ENCODE measurements at regions not wholly inside any gene's neighbourhood (a gene's known extent, or its start where the extent isn't known, plus 50 kb on each side); places are given as distances from the start of the nearest gene placed in this dataset.

- Histone ChIP-seq H3K36me3 (ENCODE audit: control insufficient read depth, insufficient read depth, low read length) (no peaks in the 10 kb centered on the region), H3K27ac (ENCODE audit: low read depth, low read length) (no peak overlapping the region), H3K9ac (ENCODE audit: low read depth, low read length) (no peak overlapping the region), H3K4me3 (ENCODE audit: low read depth, low read length) (no peak overlapping the region), H3K27me3 (ENCODE audit: control insufficient read depth, insufficient read depth, low read length) (peaks cover 16% of the 10 kb centered on the region), H3K4me1 (ENCODE audit: control insufficient read depth, insufficient read depth, low read length) (peaks cover 35% of the 10 kb centered on the region), H3K9me3 (ENCODE audit: control insufficient read depth, insufficient read depth, low read length) (no peaks in the 10 kb centered on the region)
Measured at GRCh38 chr13:110811008-110811720, 97.7 kb downstream of the ING1 start.

GRCh38 chr13:110811771-110812120 is 98.2 kb downstream of the ING1 start:
- Histone ChIP-seq H3K27ac (ENCODE audit: low read depth, low read length) (no peak overlapping the region), H3K4me3 (ENCODE audit: low read depth, low read length) (peak overlapping the region; percentile 40; the same call in 1 of the 2 replicates), H3K9ac (ENCODE audit: low read depth, low read length) (no peak overlapping the region), H3K4me1 (ENCODE audit: control insufficient read depth, insufficient read depth, low read length) (peaks cover 36% of the 10 kb centered on the region), H3K27me3 (ENCODE audit: control insufficient read depth, insufficient read depth, low read length) (peaks cover 16% of the 10 kb centered on the region), H3K9me3 (ENCODE audit: control insufficient read depth, insufficient read depth, low read length) (no peaks in the 10 kb centered on the region), H3K36me3 (ENCODE audit: control insufficient read depth, insufficient read depth, low read length) (no peaks in the 10 kb centered on the region)

GRCh38 chr13:110812121-110812868 is 98.8 kb downstream of the ING1 start:
- H3K27ac ChIP-seq (ENCODE audit: low read depth, low read length): no peak overlapping the region
- no peaks in the 10 kb centered on the region for H3K36me3 ChIP-seq (ENCODE audit: control insufficient read depth, insufficient read depth, low read length)
- H3K4me1 ChIP-seq (ENCODE audit: control insufficient read depth, insufficient read depth, low read length): peaks cover 36% of the 10 kb centered on the region
- H3K9ac ChIP-seq (ENCODE audit: low read depth, low read length): no peak overlapping the region
- peak overlapping the region; percentile 40; the same call in 1 of the 2 replicates for H3K4me3 ChIP-seq (ENCODE audit: low read depth, low read length)
- H3K9me3 ChIP-seq (ENCODE audit: control insufficient read depth, insufficient read depth, low read length): no peaks in the 10 kb centered on the region
- peaks cover 16% of the 10 kb centered on the region for H3K27me3 ChIP-seq (ENCODE audit: control insufficient read depth, insufficient read depth, low read length)

DNA sequence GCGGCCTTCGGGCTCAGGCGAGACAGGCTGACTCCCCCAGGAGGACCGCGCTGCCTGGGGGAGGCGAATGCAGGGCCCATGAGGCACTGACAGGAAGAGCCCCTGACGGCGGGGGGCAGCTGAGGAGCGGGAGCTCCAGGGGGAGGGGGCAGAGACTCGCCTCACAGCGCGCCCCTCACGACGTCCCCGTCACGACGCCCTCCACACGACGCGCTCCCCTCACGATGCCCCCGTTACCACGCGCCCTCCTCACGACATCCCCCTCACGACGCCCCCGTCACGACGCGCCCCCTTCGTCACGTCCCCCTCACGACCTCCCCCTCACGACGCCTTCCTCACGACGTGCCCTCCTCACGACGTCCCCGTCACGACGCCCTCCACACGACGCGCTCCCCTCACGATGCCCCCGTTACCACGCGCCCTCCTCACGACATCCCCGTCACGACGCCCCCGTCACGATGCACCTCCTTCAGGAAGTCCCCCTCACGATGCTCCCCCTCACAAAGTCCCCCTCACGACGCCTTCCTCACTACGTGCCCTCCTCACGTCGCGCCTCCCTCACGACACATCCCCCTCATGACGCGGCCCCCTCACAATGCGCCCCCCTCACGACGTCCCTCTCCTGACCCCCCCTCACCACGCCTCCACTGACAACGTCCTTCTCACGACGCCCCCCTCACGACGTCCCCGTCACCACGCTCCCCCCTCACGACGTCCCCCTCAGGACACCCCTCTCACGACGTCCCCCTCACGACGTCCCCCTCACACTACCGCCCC is 99.6 kb downstream of the ING1 start:
- H3K27ac ChIP-seq (ENCODE audit: low read depth, low read length): no peak overlapping the region
- no peaks in the 10 kb centered on the region for H3K36me3 ChIP-seq (ENCODE audit: control insufficient read depth, insufficient read depth, low read length)
- H3K9ac ChIP-seq (ENCODE audit: low read depth, low read length): no peak overlapping the region
- H3K4me1 ChIP-seq (ENCODE audit: control insufficient read depth, insufficient read depth, low read length): peaks cover 36% of the 10 kb centered on the region
- no peaks in the 10 kb centered on the region for H3K9me3 ChIP-seq (ENCODE audit: control insufficient read depth, insufficient read depth, low read length)
- H3K27me3 ChIP-seq (ENCODE audit: control insufficient read depth, insufficient read depth, low read length): peaks cover 16% of the 10 kb centered on the region
- H3K4me3 ChIP-seq (ENCODE audit: low read depth, low read length): no peak overlapping the region

GRCh38 chr13:110813646-110814624 is 100.4 kb downstream of the ING1 start:
- H3K4me1 ChIP-seq (ENCODE audit: control insufficient read depth, insufficient read depth, low read length): peaks cover 27% of the 10 kb centered on the region
- H3K27ac ChIP-seq (ENCODE audit: low read depth, low read length): no peak overlapping the region
- no peak overlapping the region for H3K9ac ChIP-seq (ENCODE audit: low read depth, low read length)
- H3K4me3 ChIP-seq (ENCODE audit: low read depth, low read length): no peak overlapping the region
- H3K36me3 ChIP-seq (ENCODE audit: control insufficient read depth, insufficient read depth, low read length): no peaks in the 10 kb centered on the region
- H3K9me3 ChIP-seq (ENCODE audit: control insufficient read depth, insufficient read depth, low read length): no peaks in the 10 kb centered on the region
- H3K27me3 ChIP-seq (ENCODE audit: control insufficient read depth, insufficient read depth, low read length): peaks cover 16% of the 10 kb centered on the region

- no peak overlapping the region for H3K9ac ChIP-seq (ENCODE audit: low read depth, low read length)
- H3K27me3 ChIP-seq (ENCODE audit: control insufficient read depth, insufficient read depth, low read length): peaks cover 16% of the 10 kb centered on the region
- H3K9me3 ChIP-seq (ENCODE audit: control insufficient read depth, insufficient read depth, low read length): no peaks in the 10 kb centered on the region
- H3K27ac ChIP-seq (ENCODE audit: low read depth, low read length): no peak overlapping the region
- peaks cover 16% of the 10 kb centered on the region for H3K4me1 ChIP-seq (ENCODE audit: control insufficient read depth, insufficient read depth, low read length)
- H3K36me3 ChIP-seq (ENCODE audit: control insufficient read depth, insufficient read depth, low read length): no peaks in the 10 kb centered on the region
- no peak overlapping the region for H3K4me3 ChIP-seq (ENCODE audit: low read depth, low read length)
Measured at GRCh38 chr13:110815471-110816204, 99.2 kb downstream of the ANKRD10 start.

DNA sequence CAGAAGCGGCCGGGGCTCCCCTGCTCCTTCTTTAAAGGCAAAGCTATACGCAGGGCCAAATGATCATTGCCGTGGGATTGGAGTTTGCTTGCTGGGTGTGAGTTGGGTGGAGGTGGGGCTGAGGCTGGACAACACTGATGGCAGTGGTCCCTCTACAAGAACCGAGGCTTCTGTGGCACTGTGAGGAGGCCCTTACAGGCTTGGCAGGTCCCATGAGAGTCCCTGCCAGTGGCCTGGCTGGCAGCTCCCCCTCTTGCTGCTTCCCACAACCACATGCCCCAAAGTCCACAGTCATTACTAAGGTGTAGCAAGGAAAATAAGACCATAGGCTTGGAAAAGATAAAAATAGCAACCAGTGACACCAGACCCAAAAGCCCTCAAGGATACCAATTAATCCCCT is 98.4 kb downstream of the ANKRD10 start:
- Histone ChIP-seq H3K4me3 (ENCODE audit: low read depth, low read length) (no peak overlapping the region), H3K36me3 (ENCODE audit: control insufficient read depth, insufficient read depth, low read length) (no peaks in the 10 kb centered on the region), H3K27me3 (ENCODE audit: control insufficient read depth, insufficient read depth, low read length) (peaks cover 11% of the 10 kb centered on the region), H3K27ac (ENCODE audit: low read depth, low read length) (no peak overlapping the region), H3K9me3 (ENCODE audit: control insufficient read depth, insufficient read depth, low read length) (no peaks in the 10 kb centered on the region), H3K4me1 (ENCODE audit: control insufficient read depth, insufficient read depth, low read length) (peaks cover 11% of the 10 kb centered on the region), H3K9ac (ENCODE audit: low read depth, low read length) (no peak overlapping the region)

DNA sequence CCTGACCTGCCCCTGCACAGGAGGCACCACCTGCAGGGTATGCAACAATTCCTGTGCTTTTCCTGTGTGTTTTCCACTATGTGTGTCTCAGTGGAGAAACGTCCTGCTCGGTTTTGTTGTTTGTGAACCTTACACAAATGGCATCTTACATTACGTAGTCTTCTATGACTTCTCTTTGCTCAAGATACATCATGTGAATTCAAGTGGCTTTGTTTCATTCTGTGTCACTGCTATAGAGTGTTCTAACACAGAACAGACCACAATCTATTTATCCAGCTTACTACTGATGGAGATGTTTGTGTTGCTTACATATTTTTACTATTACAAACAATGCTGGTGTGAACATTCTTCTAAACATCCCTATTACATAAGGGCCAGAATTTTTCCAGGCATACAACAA is 97.7 kb downstream of the ANKRD10 start:
- Histone ChIP-seq H3K27ac (ENCODE audit: low read depth, low read length) (no peak overlapping the region), H3K4me1 (ENCODE audit: control insufficient read depth, insufficient read depth, low read length) (peaks cover 6% of the 10 kb centered on the region), H3K9ac (ENCODE audit: low read depth, low read length) (no peak overlapping the region), H3K4me3 (ENCODE audit: low read depth, low read length) (no peak overlapping the region), H3K27me3 (ENCODE audit: control insufficient read depth, insufficient read depth, low read length) (peaks cover 4% of the 10 kb centered on the region; the same call in 1 of the 2 replicates), H3K36me3 (ENCODE audit: control insufficient read depth, insufficient read depth, low read length) (no peaks in the 10 kb centered on the region), H3K9me3 (ENCODE audit: control insufficient read depth, insufficient read depth, low read length) (no peaks in the 10 kb centered on the region)

- peaks cover 6% of the 10 kb centered on the region; the same call in 1 of the 2 replicates for H3K4me1 ChIP-seq (ENCODE audit: control insufficient read depth, insufficient read depth, low read length)
- no peaks in the 10 kb centered on the region for H3K9me3 ChIP-seq (ENCODE audit: control insufficient read depth, insufficient read depth, low read length)
- H3K27ac ChIP-seq (ENCODE audit: low read depth, low read length): no peak overlapping the region
- 0 out of 2 replicates have a peak, but pooled peaks cover 1% of the 10 kb centered on the region for H3K27me3 ChIP-seq (ENCODE audit: control insufficient read depth, insufficient read depth, low read length)
- H3K4me3 ChIP-seq (ENCODE audit: low read depth, low read length): no peak overlapping the region
- no peak overlapping the region for H3K9ac ChIP-seq (ENCODE audit: low read depth, low read length)
- H3K36me3 ChIP-seq (ENCODE audit: control insufficient read depth, insufficient read depth, low read length): no peaks in the 10 kb centered on the region
Measured at GRCh38 chr13:110818747-110819146, 96.1 kb downstream of the ANKRD10 start.

All from HUES48 (cell line).